RKO (cell line): ENCODE measurements at regions not wholly inside any gene's neighbourhood (a gene's known extent, or its start where the extent isn't known, plus 50 kb on each side); places are given as distances from the start of the nearest gene placed in this dataset.
A peak's percentile ranks its signal among the peaks of the same experiment; 100 is the strongest.
"Not testable (repeated sequence)": the region's sequence is repeated elsewhere in the genome, so short reads cannot be mapped to it uniquely, and the experiment has no call there.

ENCODE experiments used
- DNase-seq: peaks from one replicate; pipeline ENCODE4 v3.0.0-alpha.2; 2016; ENCODE audit warnings: low spot score

GRCh38 chr7:17440025-17440784 is 141.8 kb downstream of the AHR start:
- not testable (repeated sequence) for DNase-seq

DNA sequence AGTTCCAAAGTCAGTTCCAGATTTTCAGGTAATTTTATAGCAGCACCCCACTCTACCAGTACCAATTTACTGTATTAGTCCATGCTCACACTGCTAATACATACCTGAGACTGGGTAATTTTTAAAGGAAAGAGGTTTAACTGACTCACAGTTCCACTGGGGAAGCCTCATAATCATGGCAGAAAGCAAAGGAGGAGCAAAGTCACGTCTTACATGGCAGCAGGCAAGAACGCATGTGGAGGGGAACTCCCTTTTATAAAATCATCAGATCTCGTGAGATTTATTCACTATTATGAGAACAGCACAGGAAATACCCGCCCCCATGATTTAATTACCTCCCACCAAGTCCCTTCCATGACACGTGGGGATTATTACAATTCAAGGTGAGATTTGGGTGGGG is 142.4 kb downstream of the AHR start:
- no peak for DNase-seq

- no peak for DNase-seq
These were observed 143.1 kb downstream of the AHR start for GRCh38 chr7:17441557-17441956.

DNA sequence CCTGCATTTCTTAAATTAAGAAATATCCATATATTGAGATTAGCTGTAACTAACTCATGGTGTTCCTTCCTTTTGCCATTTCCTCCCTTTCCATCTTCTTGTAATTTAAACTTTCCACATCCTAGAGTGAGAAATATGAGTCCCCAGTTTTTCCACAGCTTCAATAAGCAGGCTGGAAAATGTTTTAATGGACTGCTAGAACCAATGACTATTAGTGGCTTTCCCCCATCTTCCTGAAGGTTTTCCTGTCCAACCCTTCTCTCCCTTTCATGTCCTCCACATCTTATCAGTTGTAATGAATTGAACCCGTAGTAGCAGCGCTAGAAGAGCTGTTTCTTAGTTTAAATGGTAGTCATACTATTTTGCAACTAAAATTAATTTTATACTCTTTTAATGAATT is 145.7 kb downstream of the AHR start:
- no peak for DNase-seq

DNA sequence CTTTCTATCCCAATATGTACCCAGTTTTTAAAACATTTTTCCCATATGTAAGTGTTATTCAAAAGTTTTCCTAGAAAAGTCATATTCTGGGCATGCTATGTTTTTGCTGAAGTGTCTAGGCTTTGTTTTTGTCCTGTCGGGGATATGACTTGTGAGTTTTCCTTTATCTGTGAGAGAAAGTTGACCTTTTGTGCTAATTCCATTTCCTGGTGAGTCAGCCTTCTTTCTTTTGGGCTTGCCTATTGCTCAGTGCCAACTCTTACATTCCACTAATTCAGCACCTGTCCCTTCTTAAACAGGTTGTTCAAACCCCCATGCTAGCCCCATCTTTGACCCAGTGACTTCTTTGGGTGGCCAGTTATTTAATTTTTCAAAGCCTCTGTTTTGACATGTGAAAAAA is 146.2 kb downstream of the AHR start:
- peak; percentile 1 for DNase-seq

GRCh38 chr7:17446340-17446739 is 147.9 kb downstream of the AHR start:
- no peak for DNase-seq

DNA sequence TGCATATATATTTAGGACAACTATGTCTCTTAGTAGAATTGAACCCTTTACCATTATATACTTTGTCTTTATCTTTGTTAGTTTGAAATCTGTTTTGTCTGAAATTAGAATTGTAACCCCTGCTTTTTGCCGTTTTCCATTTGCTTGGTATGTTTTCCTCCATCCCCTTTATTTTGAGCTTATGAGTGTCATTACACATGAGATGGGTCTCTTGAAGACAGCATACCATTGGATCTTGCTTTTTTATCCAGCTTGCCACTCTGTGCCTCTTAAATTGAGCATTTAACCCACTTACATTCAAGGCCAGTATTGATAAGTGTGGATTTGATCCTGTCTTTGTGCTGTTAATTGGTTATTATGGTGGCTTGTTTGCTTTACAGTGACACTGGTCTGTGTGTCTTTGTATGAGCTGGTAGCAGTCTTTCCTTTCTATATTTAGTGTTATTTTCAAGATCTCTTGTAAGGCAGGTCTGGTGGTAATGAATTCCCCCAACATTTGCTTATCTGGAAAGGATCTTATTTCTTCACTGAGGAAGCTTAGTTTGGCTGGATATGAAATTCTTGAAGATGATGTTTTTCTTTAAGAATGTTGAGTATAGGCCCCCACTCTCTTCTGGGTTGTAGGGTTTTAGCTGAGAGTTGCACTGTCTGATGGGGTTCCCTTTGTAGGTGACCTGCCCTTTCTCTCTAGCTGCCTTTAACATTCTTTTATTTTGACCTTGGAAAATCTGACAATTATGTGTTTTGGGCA is 149.5 kb downstream of the AHR start:
- DNase-seq: no peak

GRCh38 chr7:17448479-17449423 is 150.3 kb downstream of the AHR start:
- no peak for DNase-seq

- no peak for DNase-seq
These were observed 158.1 kb downstream of the AHR start for GRCh38 chr7:17456541-17456940.

- no peak for DNase-seq
These were observed 161.5 kb downstream of the AHR start for GRCh38 chr7:17460001-17460400.

- DNase-seq: no peak
These were observed 162.2 kb downstream of the AHR start for GRCh38 chr7:17460665-17461064.

DNA sequence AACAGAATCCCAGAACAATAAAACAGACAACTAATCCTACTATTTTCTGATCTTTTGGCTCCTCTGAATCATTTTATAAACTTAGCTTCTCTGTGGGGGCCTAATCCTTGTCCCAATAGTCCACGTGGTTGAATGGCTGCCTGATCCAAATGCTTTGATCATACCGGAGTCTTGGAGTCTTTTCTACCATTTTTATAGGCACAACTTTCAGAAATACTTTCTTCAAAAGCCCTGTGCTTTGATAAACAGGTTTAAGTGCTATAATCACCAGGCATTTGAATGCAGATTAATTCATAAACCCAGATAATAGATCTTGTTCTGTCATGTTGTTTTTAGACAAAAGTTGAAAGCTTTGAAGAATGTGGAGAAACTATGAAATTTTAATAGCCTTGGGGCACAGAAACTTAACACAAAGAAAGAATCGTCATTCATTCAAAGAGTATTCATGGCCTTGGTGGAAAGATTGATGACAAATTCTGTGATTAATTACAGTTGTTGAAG is 163.7 kb downstream of the AHR start:
- DNase-seq: no peak

DNA sequence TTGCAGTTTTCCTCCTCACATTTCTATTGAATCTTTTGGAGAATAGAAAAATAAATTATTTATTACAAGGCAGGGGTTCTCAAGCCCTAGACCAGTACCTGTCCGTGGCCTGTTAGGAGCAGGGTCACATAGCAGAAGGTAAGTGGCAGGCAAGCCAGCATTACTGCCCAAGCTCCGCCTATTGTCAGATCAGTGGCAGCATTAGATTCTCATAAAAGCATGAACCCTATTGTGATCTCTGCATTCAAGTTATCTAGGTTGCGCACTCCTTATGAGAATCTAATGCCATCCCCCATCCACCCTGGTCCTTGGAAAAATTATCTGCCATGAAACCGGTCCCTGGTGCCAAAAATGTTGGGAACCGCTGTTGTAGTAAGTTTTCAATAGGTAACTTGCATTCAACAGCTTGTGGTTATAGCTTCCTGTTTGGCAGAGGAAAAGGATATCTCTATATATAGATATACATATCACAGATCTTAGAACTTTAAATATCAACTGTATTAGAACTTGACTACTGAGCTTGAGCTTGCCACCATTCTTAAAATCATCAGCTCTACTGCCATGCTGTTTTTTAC is 165.1 kb downstream of the AHR start:
- no peak for DNase-seq

DNA sequence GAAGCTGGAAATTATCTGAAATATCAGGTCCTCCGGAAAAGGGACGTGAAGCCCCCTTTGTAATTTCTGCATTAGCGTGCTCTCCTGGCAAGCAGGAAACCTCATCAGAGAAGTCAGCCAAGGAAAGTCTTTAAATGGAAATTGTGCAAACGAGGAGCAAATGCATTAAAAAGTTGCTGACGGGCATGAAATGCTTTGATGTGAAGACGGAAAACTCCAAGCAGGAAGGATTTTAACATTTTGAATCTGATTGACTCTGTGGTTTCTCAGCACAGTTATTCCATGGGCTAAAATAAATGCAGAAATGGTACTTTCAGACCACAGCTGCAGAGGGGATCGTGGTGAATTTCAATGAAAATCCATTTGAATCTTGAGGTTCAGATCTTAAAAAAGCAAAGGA is 167.8 kb downstream of the AHR start:
- DNase-seq: no peak

- no peak for DNase-seq
These were observed 169.0 kb downstream of the AHR start for GRCh38 chr7:17467386-17467945.

- DNase-seq: no peak
These were observed 172.9 kb downstream of the AHR start for GRCh38 chr7:17471325-17471724.

DNA sequence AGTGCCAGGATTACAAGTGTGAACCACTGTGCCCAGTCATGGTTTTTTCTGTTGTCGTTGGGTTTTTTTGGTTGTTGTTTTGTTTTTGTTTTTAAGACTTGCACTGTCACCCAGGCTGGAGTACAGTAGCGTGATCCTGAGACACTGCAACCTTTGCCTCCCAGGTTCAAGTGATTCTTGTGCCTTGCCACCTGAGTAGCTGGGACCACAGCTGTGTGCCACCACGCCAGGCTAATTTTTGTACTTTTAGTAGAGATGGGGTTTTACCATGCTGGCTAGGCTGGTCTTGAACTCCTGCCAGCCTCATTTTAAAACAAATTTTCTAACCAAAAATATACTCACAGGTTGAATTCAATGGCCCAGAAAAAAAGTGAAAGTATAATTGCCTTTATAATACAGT is 174.1 kb downstream of the AHR start:
- DNase-seq: no peak

DNA sequence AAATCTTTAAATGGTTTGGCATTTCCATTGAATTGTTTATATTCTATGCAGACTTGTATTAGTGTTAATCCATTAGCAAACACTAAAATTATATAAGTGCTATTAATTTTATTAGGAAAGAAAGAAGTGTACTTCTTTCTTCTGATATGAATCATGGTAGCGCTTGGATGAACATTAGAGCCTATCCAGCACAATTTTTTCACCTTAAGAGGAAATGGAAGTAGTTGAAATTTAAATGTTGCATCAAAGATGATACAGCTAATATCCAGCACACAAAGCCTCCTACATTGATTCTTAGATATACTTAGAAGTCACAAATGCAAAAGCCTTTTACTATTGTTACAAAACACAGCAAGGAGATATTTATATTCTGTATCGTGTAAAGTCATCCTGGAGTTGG is 174.5 kb downstream of the AHR start:
- no peak for DNase-seq

GRCh38 chr7:17474724-17475344 is 176.4 kb downstream of the AHR start:
- DNase-seq: no peak

- no peak for DNase-seq
These were observed 178.7 kb downstream of the AHR start for GRCh38 chr7:17477182-17477581.

- no peak for DNase-seq
These were observed 182.7 kb downstream of the AHR start for GRCh38 chr7:17481118-17481517.
